ENCODE measurements at regions not wholly inside any gene's neighbourhood (a gene's known extent, or its start where the extent isn't known, plus 50 kb on each side); places are given as distances from the start of the nearest gene placed in this dataset.

DNA sequence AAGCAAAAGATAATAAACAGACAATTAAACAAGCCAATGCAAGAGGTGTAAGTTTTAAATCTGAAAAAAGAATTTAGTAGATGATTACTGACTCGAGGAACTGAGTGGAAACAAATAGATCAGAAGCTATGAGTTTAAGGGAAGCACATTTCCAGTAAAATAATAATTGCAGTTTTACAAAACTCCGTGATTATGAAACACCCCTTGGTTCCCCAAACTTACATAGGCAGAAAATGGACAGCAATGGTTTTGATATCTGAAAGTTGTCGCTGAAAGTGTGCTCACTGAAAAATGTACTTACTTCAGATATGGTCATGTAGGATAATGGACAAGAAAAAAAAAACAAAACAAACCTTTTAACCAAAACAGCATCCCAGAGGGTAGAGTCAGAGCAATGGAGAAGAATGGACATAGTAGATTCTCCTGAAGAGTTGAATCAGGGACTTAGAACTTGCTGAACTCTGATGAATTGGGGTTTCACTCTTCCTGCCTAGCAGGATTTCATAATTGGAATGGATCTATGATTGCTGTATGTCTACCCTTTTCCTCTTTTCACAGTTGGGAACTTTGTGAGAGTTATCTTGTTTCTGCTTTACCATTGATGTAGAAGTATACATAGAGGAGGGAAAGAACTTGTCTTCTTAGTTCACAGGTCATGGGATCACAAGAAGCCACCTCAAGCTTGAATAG, 305.6 kb upstream of the ZEB2 start:
- DNase-seq = no peak
- no peaks in the 10 kb centered on the region for H3K36me3 ChIP-seq (ENCODE audit: control insufficient read depth in 4 of 4, insufficient read depth in 4 of 4, low read length in 3 of 4)
- WGBS (ENCODE audit: insufficient coverage) = no CpG with 5 or more reads among the region's 3 CpGs
- peaks cover 0 to 3% (median 0%) of the 10 kb centered on the region in 5 experiments for H3K9me3 ChIP-seq (ENCODE audit: control extremely low read depth in 1 of 5, control insufficient read depth in 4 of 5, insufficient read depth in 2 of 5, low read depth in 1 of 5, low read length in 4 of 5)
- ChIA-PET CTCF (no interaction called here), POLR2A (no interaction called here)
- no peak overlapping the region for H3K27ac ChIP-seq (ENCODE audit: insufficient read depth in 1 of 2, low read depth in 1 of 2, low read length in 2 of 2, poor library complexity in 1 of 2, severe bottlenecking in 2 of 2)
- H3K4me1 ChIP-seq (ENCODE audit: control extremely low read depth in 1 of 4, control insufficient read depth in 4 of 4, insufficient read depth in 4 of 4, low read length in 3 of 4) = no peaks in the 10 kb centered on the region
- no peak overlapping the region for H3K4me3 ChIP-seq (ENCODE audit: control insufficient read depth in 1 of 7, extremely low read depth in 1 of 7, insufficient read depth in 4 of 7, low read depth in 2 of 7, low read length in 6 of 7)
- H3K27me3 ChIP-seq (replicated peaks in 2 of 5; ENCODE audit: control insufficient read depth in 4 of 5, insufficient read depth in 5 of 5, low read length in 4 of 5) = no peaks in the 10 kb centered on the region

DNA sequence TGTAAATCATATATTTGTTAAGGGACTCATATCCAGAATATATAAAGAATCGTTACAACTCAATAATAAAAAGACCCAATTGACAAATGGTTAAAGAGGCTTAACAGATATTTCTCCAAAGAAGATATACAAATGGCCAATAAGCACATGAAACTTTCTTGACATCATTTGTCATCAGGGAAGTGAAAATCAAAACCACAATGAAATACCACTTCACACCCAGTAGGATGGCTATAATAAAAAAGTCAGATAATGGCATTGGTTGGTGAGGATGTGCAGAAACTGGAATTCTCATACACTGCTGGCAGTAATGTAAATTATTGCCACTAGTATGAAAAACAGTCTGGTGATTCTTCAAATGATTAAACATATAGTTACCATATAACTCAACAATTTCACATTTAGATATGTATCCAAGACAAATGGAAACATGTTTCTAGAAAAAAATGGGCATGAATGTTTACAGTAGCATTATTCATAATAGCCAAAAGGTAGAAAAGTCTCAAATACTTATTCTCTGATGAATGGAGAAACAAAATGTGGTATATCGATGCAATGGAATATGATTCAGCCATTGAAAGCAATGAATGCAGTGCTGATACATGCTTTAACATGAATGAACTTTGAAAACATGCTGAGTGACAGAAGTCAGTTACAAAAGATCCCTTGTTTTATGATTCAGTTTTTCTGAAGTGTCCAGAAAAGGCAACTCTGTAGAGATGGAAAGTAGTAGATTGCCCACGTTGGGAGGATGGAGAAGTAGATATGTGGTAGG, 304.6 kb upstream of the ZEB2 start:
- H3K9me3 ChIP-seq (ENCODE audit: control extremely low read depth in 1 of 5, control insufficient read depth in 4 of 5, insufficient read depth in 2 of 5, low read depth in 1 of 5, low read length in 4 of 5) = peaks cover 0 to 7% (median 0%) of the 10 kb centered on the region in 5 experiments
- H3K27ac ChIP-seq (ENCODE audit: insufficient read depth in 1 of 2, low read depth in 1 of 2, low read length in 2 of 2, poor library complexity in 1 of 2, severe bottlenecking in 2 of 2) = no peak overlapping the region
- POLR2A ChIA-PET = no interaction called here
- H3K27me3 ChIP-seq (replicated peaks in 2 of 5; ENCODE audit: control insufficient read depth in 4 of 5, insufficient read depth in 5 of 5, low read length in 4 of 5) = no peaks in the 10 kb centered on the region
- WGBS (ENCODE audit: insufficient coverage) = 100% methylated on average over 2 of the region's 3 CpGs
- no peak overlapping the region for H3K4me3 ChIP-seq (ENCODE audit: control insufficient read depth in 1 of 7, extremely low read depth in 1 of 7, insufficient read depth in 4 of 7, low read depth in 2 of 7, low read length in 6 of 7)
- H3K4me1 ChIP-seq (ENCODE audit: control extremely low read depth in 1 of 4, control insufficient read depth in 4 of 4, insufficient read depth in 4 of 4, low read length in 3 of 4) = no peaks in the 10 kb centered on the region
- DNase-seq = no peak
- CTCF ChIA-PET = no interaction called here
- no peaks in the 10 kb centered on the region for H3K36me3 ChIP-seq (ENCODE audit: control insufficient read depth in 4 of 4, insufficient read depth in 4 of 4, low read length in 3 of 4)

- Histone ChIP-seq H3K27ac (ENCODE audit: insufficient read depth in 1 of 2, low read depth in 1 of 2, low read length in 2 of 2, poor library complexity in 1 of 2, severe bottlenecking in 2 of 2) (no peak overlapping the region), H3K9me3 (ENCODE audit: control extremely low read depth in 1 of 5, control insufficient read depth in 4 of 5, insufficient read depth in 2 of 5, low read depth in 1 of 5, low read length in 4 of 5) (peaks cover 0 to 7% (median 0%) of the 10 kb centered on the region in 5 experiments), H3K4me3 (ENCODE audit: control insufficient read depth in 1 of 7, extremely low read depth in 1 of 7, insufficient read depth in 4 of 7, low read depth in 2 of 7, low read length in 6 of 7) (no peak overlapping the region), H3K36me3 (ENCODE audit: control insufficient read depth in 4 of 4, insufficient read depth in 4 of 4, low read length in 3 of 4) (no peaks in the 10 kb centered on the region), H3K4me1 (ENCODE audit: control extremely low read depth in 1 of 4, control insufficient read depth in 4 of 4, insufficient read depth in 4 of 4, low read length in 3 of 4) (no peaks in the 10 kb centered on the region), H3K27me3 (replicated peaks in 2 of 5; ENCODE audit: control insufficient read depth in 4 of 5, insufficient read depth in 5 of 5, low read length in 4 of 5) (no peaks in the 10 kb centered on the region)
- POLR2A ChIA-PET = no interaction called here
- no peak for DNase-seq
- CTCF ChIA-PET = no interaction called here
Observed at GRCh38 chr2:144822966-144823365, 303.0 kb upstream of the ZEB2 start.

- Histone ChIP-seq H3K27ac (ENCODE audit: insufficient read depth in 1 of 2, low read depth in 1 of 2, low read length in 2 of 2, poor library complexity in 1 of 2, severe bottlenecking in 2 of 2) (no peak overlapping the region), H3K27me3 (replicated peaks in 2 of 5; ENCODE audit: control insufficient read depth in 4 of 5, insufficient read depth in 5 of 5, low read length in 4 of 5) (no peaks in the 10 kb centered on the region), H3K4me1 (ENCODE audit: control extremely low read depth in 1 of 4, control insufficient read depth in 4 of 4, insufficient read depth in 4 of 4, low read length in 3 of 4) (no peaks in the 10 kb centered on the region), H3K36me3 (ENCODE audit: control insufficient read depth in 4 of 4, insufficient read depth in 4 of 4, low read length in 3 of 4) (no peaks in the 10 kb centered on the region), H3K4me3 (ENCODE audit: control insufficient read depth in 1 of 7, extremely low read depth in 1 of 7, insufficient read depth in 4 of 7, low read depth in 2 of 7, low read length in 6 of 7) (no peak overlapping the region), H3K9me3 (ENCODE audit: control extremely low read depth in 1 of 5, control insufficient read depth in 4 of 5, insufficient read depth in 2 of 5, low read depth in 1 of 5, low read length in 4 of 5) (no peaks in the 10 kb centered on the region)
- ChIA-PET POLR2A (no interaction called here), CTCF (no interaction called here)
- DNase-seq = no peak
- WGBS (ENCODE audit: insufficient coverage) = 100% methylated on average over 2 of the region's 6 CpGs
Observed at GRCh38 chr2:144812288-144812687, 292.4 kb upstream of the ZEB2 start.

GRCh38 chr2:144801766-144802165, 281.8 kb upstream of the ZEB2 start:
- H3K4me1 ChIP-seq (ENCODE audit: control extremely low read depth in 1 of 4, control insufficient read depth in 4 of 4, insufficient read depth in 4 of 4, low read length in 3 of 4) = no peaks in the 10 kb centered on the region
- CTCF ChIA-PET = no interaction called here
- 100% methylated on average over 1 of the region's 2 CpGs for WGBS (ENCODE audit: insufficient coverage)
- POLR2A ChIA-PET = no interaction called here
- DNase-seq = no peak
- no peaks in the 10 kb centered on the region for H3K27me3 ChIP-seq (replicated peaks in 2 of 5; ENCODE audit: control insufficient read depth in 4 of 5, insufficient read depth in 5 of 5, low read length in 4 of 5)
- no peak overlapping the region for H3K4me3 ChIP-seq (ENCODE audit: control insufficient read depth in 1 of 7, extremely low read depth in 1 of 7, insufficient read depth in 4 of 7, low read depth in 2 of 7, low read length in 6 of 7)
- H3K27ac ChIP-seq (ENCODE audit: insufficient read depth in 1 of 2, low read depth in 1 of 2, low read length in 2 of 2, poor library complexity in 1 of 2, severe bottlenecking in 2 of 2) = no peak overlapping the region
- H3K9me3 ChIP-seq (ENCODE audit: control extremely low read depth in 1 of 5, control insufficient read depth in 4 of 5, insufficient read depth in 2 of 5, low read depth in 1 of 5, low read length in 4 of 5) = no peaks in the 10 kb centered on the region
- no peaks in the 10 kb centered on the region for H3K36me3 ChIP-seq (ENCODE audit: control insufficient read depth in 4 of 4, insufficient read depth in 4 of 4, low read length in 3 of 4)

DNA sequence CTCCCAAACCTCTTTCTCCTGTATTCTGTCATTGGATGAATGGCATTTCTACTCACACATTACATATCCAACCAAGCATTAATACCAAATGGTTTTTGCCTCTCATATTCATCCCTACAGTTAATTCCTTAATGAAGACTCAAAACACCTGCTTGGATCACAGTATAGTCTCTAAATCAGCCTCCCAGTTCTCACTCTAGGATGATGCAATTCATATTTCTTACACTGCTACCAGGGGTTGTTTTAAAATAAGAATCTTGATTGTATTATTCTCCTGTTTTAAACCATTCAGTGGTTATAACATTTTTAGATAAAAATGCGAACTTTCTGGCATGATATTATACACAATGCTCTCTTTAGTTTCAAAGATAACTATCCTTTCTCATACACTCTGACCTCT, 281.4 kb upstream of the ZEB2 start:
- H3K4me1 ChIP-seq (ENCODE audit: control extremely low read depth in 1 of 4, control insufficient read depth in 4 of 4, insufficient read depth in 4 of 4, low read length in 3 of 4) = no peaks in the 10 kb centered on the region
- no peaks in the 10 kb centered on the region for H3K9me3 ChIP-seq (ENCODE audit: control extremely low read depth in 1 of 5, control insufficient read depth in 4 of 5, insufficient read depth in 2 of 5, low read depth in 1 of 5, low read length in 4 of 5)
- no peak for DNase-seq
- WGBS (ENCODE audit: insufficient coverage) = no CpG with 5 or more reads among the region's 1 CpG
- H3K27me3 ChIP-seq (replicated peaks in 2 of 5; ENCODE audit: control insufficient read depth in 4 of 5, insufficient read depth in 5 of 5, low read length in 4 of 5) = no peaks in the 10 kb centered on the region
- no peak overlapping the region for H3K27ac ChIP-seq (ENCODE audit: insufficient read depth in 1 of 2, low read depth in 1 of 2, low read length in 2 of 2, poor library complexity in 1 of 2, severe bottlenecking in 2 of 2)
- H3K4me3 ChIP-seq (ENCODE audit: control insufficient read depth in 1 of 7, extremely low read depth in 1 of 7, insufficient read depth in 4 of 7, low read depth in 2 of 7, low read length in 6 of 7) = no peak overlapping the region
- CTCF ChIA-PET = no interaction called here
- POLR2A ChIA-PET = no interaction called here
- H3K36me3 ChIP-seq (ENCODE audit: control insufficient read depth in 4 of 4, insufficient read depth in 4 of 4, low read length in 3 of 4) = no peaks in the 10 kb centered on the region

- Histone ChIP-seq H3K36me3 (ENCODE audit: control insufficient read depth in 4 of 4, insufficient read depth in 4 of 4, low read length in 3 of 4) (no peaks in the 10 kb centered on the region), H3K27me3 (replicated peaks in 2 of 5; ENCODE audit: control insufficient read depth in 4 of 5, insufficient read depth in 5 of 5, low read length in 4 of 5) (no peaks in the 10 kb centered on the region), H3K9me3 (ENCODE audit: control extremely low read depth in 1 of 5, control insufficient read depth in 4 of 5, insufficient read depth in 2 of 5, low read depth in 1 of 5, low read length in 4 of 5) (no peaks in the 10 kb centered on the region), H3K4me3 (ENCODE audit: control insufficient read depth in 1 of 7, extremely low read depth in 1 of 7, insufficient read depth in 4 of 7, low read depth in 2 of 7, low read length in 6 of 7) (no peak overlapping the region), H3K4me1 (ENCODE audit: control extremely low read depth in 1 of 4, control insufficient read depth in 4 of 4, insufficient read depth in 4 of 4, low read length in 3 of 4) (no peaks in the 10 kb centered on the region), H3K27ac (ENCODE audit: insufficient read depth in 1 of 2, low read depth in 1 of 2, low read length in 2 of 2, poor library complexity in 1 of 2, severe bottlenecking in 2 of 2) (no peak overlapping the region)
- no peak for DNase-seq
- ChIA-PET POLR2A (no interaction called here), CTCF (no interaction called here)
- 100% methylated on average over 1 of the region's 3 CpGs for WGBS (ENCODE audit: insufficient coverage)
Observed at GRCh38 chr2:144798989-144799388, 279.1 kb upstream of the ZEB2 start.

All from common myeloid progenitor, CD34-positive (primary cell).